ENCODE measurements at regions not wholly inside any gene's neighbourhood (a gene's known extent, or its start where the extent isn't known, plus 50 kb on each side); places are given as distances from the start of the nearest gene placed in this dataset.

DNA sequence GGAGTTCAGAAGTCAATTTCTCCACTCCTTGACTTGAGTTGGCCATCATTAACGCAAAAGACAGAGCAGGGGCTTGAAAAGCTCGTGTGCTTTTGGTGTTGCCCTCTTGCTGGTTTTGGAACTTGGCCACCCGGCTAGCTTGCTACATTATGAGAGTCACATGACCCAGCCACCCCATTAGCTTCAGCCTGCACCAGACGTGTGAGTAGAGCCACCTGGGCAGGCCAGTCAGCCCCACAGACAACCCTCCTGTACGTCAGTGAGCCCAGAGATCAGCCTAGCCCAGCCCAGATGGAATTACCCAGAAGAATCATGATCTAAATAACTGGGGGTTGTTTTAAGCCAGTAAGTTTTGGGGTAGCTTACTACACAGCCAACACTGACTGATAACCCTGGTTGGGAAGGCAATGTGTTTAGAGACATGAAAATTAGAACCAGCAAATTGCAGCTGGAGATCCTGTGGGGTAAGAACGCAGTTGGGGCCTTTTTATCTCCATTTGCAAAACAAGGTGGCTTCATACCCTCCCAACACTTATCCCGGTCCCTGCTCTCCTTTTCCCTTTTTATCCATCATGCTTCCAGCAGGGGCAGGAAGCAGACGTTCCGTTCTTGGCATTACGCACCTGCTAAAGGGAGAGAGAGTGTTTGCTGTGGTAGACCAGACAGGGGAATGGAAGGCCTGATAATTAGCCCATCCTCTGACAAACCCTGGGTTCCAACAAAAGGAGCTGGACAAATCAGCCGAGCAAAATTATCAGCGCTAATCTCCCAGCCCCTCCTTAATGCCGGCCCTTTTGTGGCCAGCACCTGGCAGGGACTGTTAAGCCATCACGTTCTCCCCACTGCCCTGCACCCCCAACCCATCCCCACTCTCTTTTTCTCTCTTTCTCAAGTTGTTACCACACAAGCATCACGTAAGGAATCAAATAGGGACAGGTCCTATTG lies 548.7 kb upstream of the CADM1 start:
- no peak for TF ChIP-seq TAF1 (IDR thresholded peaks at IDR 0.05; ENCODE audit: low read depth)
- TF ChIP-seq CREB1 (IDR thresholded peaks at IDR 0.05; ENCODE audit: low read depth) = no peak
- TF ChIP-seq TCF12 (IDR thresholded peaks at IDR 0.05; ENCODE audit: low read depth) = no peak
- TF ChIP-seq ZBTB7A (IDR thresholded peaks at IDR 0.05; ENCODE audit: low read depth) = no peak
- TF ChIP-seq RAD21 (IDR thresholded peaks at IDR 0.05; ENCODE audit: low read depth) = no peak
- TF ChIP-seq, protein P1, sequence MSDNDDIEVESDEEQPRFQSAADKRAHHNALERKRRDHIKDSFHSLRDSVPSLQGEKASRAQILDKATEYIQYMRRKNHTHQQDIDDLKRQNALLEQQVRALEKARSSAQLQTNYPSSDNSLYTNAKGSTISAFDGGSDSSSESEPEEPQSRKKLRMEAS (IDR thresholded peaks at IDR 0.05) = no peak
- TF ChIP-seq EP300 (IDR thresholded peaks at IDR 0.05; ENCODE audit: borderline replicate concordance) = no peak
- TF ChIP-seq, protein P2, sequence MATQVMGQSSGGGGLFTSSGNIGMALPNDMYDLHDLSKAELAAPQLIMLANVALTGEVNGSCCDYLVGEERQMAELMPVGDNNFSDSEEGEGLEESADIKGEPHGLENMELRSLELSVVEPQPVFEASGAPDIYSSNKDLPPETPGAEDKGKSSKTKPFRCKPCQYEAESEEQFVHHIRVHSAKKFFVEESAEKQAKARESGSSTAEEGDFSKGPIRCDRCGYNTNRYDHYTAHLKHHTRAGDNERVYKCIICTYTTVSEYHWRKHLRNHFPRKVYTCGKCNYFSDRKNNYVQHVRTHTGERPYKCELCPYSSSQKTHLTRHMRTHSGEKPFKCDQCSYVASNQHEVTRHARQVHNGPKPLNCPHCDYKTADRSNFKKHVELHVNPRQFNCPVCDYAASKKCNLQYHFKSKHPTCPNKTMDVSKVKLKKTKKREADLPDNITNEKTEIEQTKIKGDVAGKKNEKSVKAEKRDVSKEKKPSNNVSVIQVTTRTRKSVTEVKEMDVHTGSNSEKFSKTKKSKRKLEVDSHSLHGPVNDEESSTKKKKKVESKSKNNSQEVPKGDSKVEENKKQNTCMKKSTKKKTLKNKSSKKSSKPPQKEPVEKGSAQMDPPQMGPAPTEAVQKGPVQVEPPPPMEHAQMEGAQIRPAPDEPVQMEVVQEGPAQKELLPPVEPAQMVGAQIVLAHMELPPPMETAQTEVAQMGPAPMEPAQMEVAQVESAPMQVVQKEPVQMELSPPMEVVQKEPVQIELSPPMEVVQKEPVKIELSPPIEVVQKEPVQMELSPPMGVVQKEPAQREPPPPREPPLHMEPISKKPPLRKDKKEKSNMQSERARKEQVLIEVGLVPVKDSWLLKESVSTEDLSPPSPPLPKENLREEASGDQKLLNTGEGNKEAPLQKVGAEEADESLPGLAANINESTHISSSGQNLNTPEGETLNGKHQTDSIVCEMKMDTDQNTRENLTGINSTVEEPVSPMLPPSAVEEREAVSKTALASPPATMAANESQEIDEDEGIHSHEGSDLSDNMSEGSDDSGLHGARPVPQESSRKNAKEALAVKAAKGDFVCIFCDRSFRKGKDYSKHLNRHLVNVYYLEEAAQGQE (IDR thresholded peaks at IDR 0.05; ENCODE audit: low read depth) = no peak
- no peak for TF ChIP-seq TEAD4 (IDR thresholded peaks at IDR 0.05)

Data from Ishikawa (cell line).